Calu3 (cell line): ENCODE measurements at regions not wholly inside any gene's neighbourhood (a gene's known extent, or its start where the extent isn't known, plus 50 kb on each side); places are given as distances from the start of the nearest gene placed in this dataset.

ENCODE experiments used
- BruUV-seq: library from RNA; stranded (reverse); fragments of 400-500 nt; replicated peaks from 2 replicates; lab custom pipeline; 2021; lab: Mats Ljungman, UMichigan
- CTCF ChIA-PET: fragments of 300-600 bp; sonication (Branson Sonifier 250); formaldehyde crosslinking; loops from one replicate; lab custom pipeline; 2022; ENCODE audit warnings: antibody characterized with exemption; lab: Charles Lee
- DNase-seq: peaks from one replicate; pipeline ENCODE4 v3.0.0; 2022
- H3K27ac Mint-ChIP-seq: one replicate; pipeline ENCODE4 v1.8.0; 2022; ENCODE audit warnings: mixed read lengths; ENCODE audit not compliant: unreplicated experiment
- H3K27me3 Mint-ChIP-seq: one replicate; pipeline ENCODE4 v1.8.0; 2022; ENCODE audit warnings: mixed read lengths; ENCODE audit not compliant: unreplicated experiment
- H3K36me3 Mint-ChIP-seq: one replicate; pipeline ENCODE4 v1.8.0; 2022; ENCODE audit warnings: mild to moderate bottlenecking, moderate library complexity, mixed read lengths; ENCODE audit not compliant: insufficient read depth, unreplicated experiment
- H3K4me1 Mint-ChIP-seq: one replicate; pipeline ENCODE4 v1.8.0; 2022; ENCODE audit warnings: mild to moderate bottlenecking, low read depth, mixed read lengths; ENCODE audit not compliant: unreplicated experiment
- H3K4me3 Mint-ChIP-seq: one replicate; pipeline ENCODE4 v1.8.0; 2022; ENCODE audit warnings: mild to moderate bottlenecking, low read depth, moderate library complexity, mixed read lengths; ENCODE audit not compliant: unreplicated experiment
- H3K9me3 Mint-ChIP-seq: one replicate; pipeline ENCODE4 v1.8.0; 2022; ENCODE audit warnings: low read depth, mixed read lengths; ENCODE audit not compliant: unreplicated experiment
- CTCF ChIP-seq: fragments of 200-600 bp; IDR thresholded peaks from one replicate; pipeline ENCODE4 v1.8.0; 2022; ENCODE audit warnings: antibody characterized with exemption; ENCODE audit not compliant: unreplicated experiment
- intact Hi-C: fragments of 100-400 bp; cut with micrococcal nuclease; formaldehyde crosslinking; loops from one replicate; pipeline ENCODE4 v1.10.0; 2022; ENCODE audit not compliant: unreplicated experiment

GRCh38 chr20:40225596-40225995 lies 463.4 kb downstream of the MAFB start:
- no peaks in the 10 kb centered on the region for H3K36me3 Mint-ChIP-seq
- no peak overlapping the region for H3K4me3 Mint-ChIP-seq
- no peaks in the 10 kb centered on the region for H3K4me1 Mint-ChIP-seq
- peaks cover 8% of the 10 kb centered on the region for H3K27me3 Mint-ChIP-seq
- BruUV-seq, result no TSS peak
- CTCF ChIA-PET, result no interaction called here
- no peaks in the 10 kb centered on the region for H3K9me3 Mint-ChIP-seq
- no peak for DNase-seq
- no peak for TF ChIP-seq CTCF
- H3K27ac Mint-ChIP-seq, result no peak overlapping the region
- intact Hi-C loops, result no loop called here

GRCh38 chr20:40223810-40224209 lies 465.2 kb downstream of the MAFB start:
- CTCF ChIA-PET, result no interaction called here

GRCh38 chr20:40218971-40219370 lies 470.1 kb downstream of the MAFB start:
- H3K4me1 Mint-ChIP-seq, result no peaks in the 10 kb centered on the region
- BruUV-seq, result no TSS peak
- no peak for DNase-seq
- intact Hi-C loops, result no loop called here
- H3K27ac Mint-ChIP-seq, result no peak overlapping the region
- CTCF ChIA-PET, result no interaction called here
- no peak overlapping the region for H3K4me3 Mint-ChIP-seq
- no peak for TF ChIP-seq CTCF
- peaks cover 16% of the 10 kb centered on the region for H3K27me3 Mint-ChIP-seq
- peaks cover 3% of the 10 kb centered on the region for H3K9me3 Mint-ChIP-seq
- no peaks in the 10 kb centered on the region for H3K36me3 Mint-ChIP-seq

More at GRCh38 chr20:40223810-40224209, 465.2 kb downstream of the MAFB start:
- DNase-seq, result no peak
- no TSS peak for BruUV-seq
- Mint-ChIP-seq H3K27ac (no peak overlapping the region), H3K4me3 (no peak overlapping the region), H3K4me1 (no peaks in the 10 kb centered on the region), H3K27me3 (peaks cover 8% of the 10 kb centered on the region), H3K36me3 (no peaks in the 10 kb centered on the region), H3K9me3 (no peaks in the 10 kb centered on the region)
- no peak for TF ChIP-seq CTCF
- intact Hi-C loops, result no loop called here

- Mint-ChIP-seq H3K4me1 (no peaks in the 10 kb centered on the region), H3K27me3 (peaks cover 16% of the 10 kb centered on the region), H3K9me3 (peaks cover 3% of the 10 kb centered on the region), H3K4me3 (no peak overlapping the region), H3K27ac (no peak overlapping the region), H3K36me3 (no peaks in the 10 kb centered on the region)
- DNase-seq, result no peak
- BruUV-seq, result no TSS peak
- CTCF ChIA-PET, result no interaction called here
- intact Hi-C loops, result no loop called here
- TF ChIP-seq CTCF, result no peak
Measured at GRCh38 chr20:40218316-40218969, 470.6 kb downstream of the MAFB start.
